ENCODE measurements at regions not wholly inside any gene's neighbourhood (a gene's known extent, or its start where the extent isn't known, plus 50 kb on each side); places are given as distances from the start of the nearest gene placed in this dataset.

- H3K36me3 Mint-ChIP-seq, result no peaks in the 10 kb centered on the region
- H3K4me1 ChIP-seq (ENCODE audit: control insufficient read depth in 1 of 2, insufficient read depth in 2 of 2, low read length in 2 of 2), result no peaks in the 10 kb centered on the region
- no peaks in the 10 kb centered on the region for H3K79me2 ChIP-seq (ENCODE audit: insufficient read depth, low read length)
- peaks cover 0 to 1% (median 0%) of the 10 kb centered on the region in 3 donors for H3K27me3 Mint-ChIP-seq (ENCODE audit: low read depth in 3 of 3)
- H2AFZ ChIP-seq (ENCODE audit: insufficient read depth, low read depth, low read length, poor library complexity, severe bottlenecking), result no peak overlapping the region
- no peak overlapping the region for H3K27ac ChIP-seq (ENCODE audit: low read depth in 1 of 2, low read length in 2 of 2)
- 83% methylated on average over 1 of the region's 1 CpG for WGBS (ENCODE audit: insufficient coverage)
- no peak for TF ChIP-seq CTCF (IDR thresholded peaks at IDR 0.05)
- peaks cover 0 to 7% (median 2%) of the 10 kb centered on the region in 7 donors for H3K9me3 Mint-ChIP-seq
- intact Hi-C loops (cut with micrococcal nuclease), result no loop called here
- no peak for DNase-seq
- H3K4me2 ChIP-seq (replicated peaks; ENCODE audit: extremely low read depth, low read length, poor library complexity, severe bottlenecking), result no peak overlapping the region
- no peaks in the 10 kb centered on the region for H3K36me3 ChIP-seq (replicated peaks in 1 of 2; ENCODE audit: control insufficient read depth in 1 of 2, insufficient read depth in 2 of 2, low read length in 2 of 2)
- no peaks in the 10 kb centered on the region for H3K27me3 ChIP-seq (ENCODE audit: control insufficient read depth in 2 of 2, insufficient read depth in 2 of 2, low read length in 2 of 2)
- H3K4me1 Mint-ChIP-seq, result no peaks in the 10 kb centered on the region
- no peaks in the 10 kb centered on the region for H4K20me1 ChIP-seq (ENCODE audit: insufficient read depth, low read length)
- H3K4me3 Mint-ChIP-seq, result no peak overlapping the region
- no peak overlapping the region for H3K9ac ChIP-seq (ENCODE audit: insufficient read depth, low read length, poor library complexity, severe bottlenecking)
- no peak overlapping the region for H3K27ac Mint-ChIP-seq
- H3K9me3 ChIP-seq (replicated peaks in 1 of 2; ENCODE audit: control insufficient read depth in 1 of 2, insufficient read depth in 1 of 2, low read length in 2 of 2), result peaks cover 0 to 6% of the 10 kb centered on the region in 2 donors
- H3K4me3 ChIP-seq (replicated peaks in 1 of 3; ENCODE audit: low read depth in 2 of 3, low read length in 3 of 3), result no peak overlapping the region
Observed at GRCh38 chr3:82015241-82015640, 253.8 kb upstream of the GBE1 start.

DNA sequence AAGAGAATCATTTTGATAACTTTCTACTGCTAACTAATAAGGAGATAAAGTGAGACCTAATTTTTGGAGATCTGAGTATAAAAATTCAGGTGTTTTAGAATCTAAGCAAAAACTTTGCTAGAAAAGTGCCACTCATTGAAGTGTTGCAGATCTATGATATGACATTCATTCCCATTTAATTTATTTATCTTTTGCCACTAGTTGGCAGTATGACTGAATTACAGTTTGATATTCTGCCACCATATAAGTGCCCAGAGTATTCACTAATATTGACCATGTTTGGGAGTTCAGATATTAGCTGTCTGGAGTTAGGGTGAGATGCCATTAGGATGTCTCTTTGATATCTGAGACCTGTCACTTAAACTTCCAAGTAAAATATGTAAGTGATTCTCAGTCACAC lies 251.3 kb upstream of the GBE1 start:
- Mint-ChIP-seq H3K27ac (no peak overlapping the region), H3K9me3 (peaks cover 0 to 12% (median 4%) of the 10 kb centered on the region in 7 donors), H3K4me1 (no peaks in the 10 kb centered on the region), H3K27me3 (ENCODE audit: low read depth in 3 of 3) (peaks cover 0 to 1% (median 0%) of the 10 kb centered on the region in 3 donors), H3K36me3 (no peaks in the 10 kb centered on the region), H3K4me3 (no peak overlapping the region)
- H3K27me3 ChIP-seq (ENCODE audit: control insufficient read depth in 2 of 2, insufficient read depth in 2 of 2, low read length in 2 of 2), result no peaks in the 10 kb centered on the region
- no peak overlapping the region for H2AFZ ChIP-seq (ENCODE audit: insufficient read depth, low read depth, low read length, poor library complexity, severe bottlenecking)
- no peak overlapping the region for H3K9ac ChIP-seq (ENCODE audit: insufficient read depth, low read length, poor library complexity, severe bottlenecking)
- H3K79me2 ChIP-seq (ENCODE audit: insufficient read depth, low read length), result no peaks in the 10 kb centered on the region
- H3K4me2 ChIP-seq (replicated peaks; ENCODE audit: extremely low read depth, low read length, poor library complexity, severe bottlenecking), result no peak overlapping the region
- H3K27ac ChIP-seq (ENCODE audit: low read depth in 1 of 2, low read length in 2 of 2), result no peak overlapping the region
- no peak overlapping the region for H3K4me3 ChIP-seq (replicated peaks in 1 of 3; ENCODE audit: low read depth in 2 of 3, low read length in 3 of 3)
- no peaks in the 10 kb centered on the region for H3K4me1 ChIP-seq (ENCODE audit: control insufficient read depth in 1 of 2, insufficient read depth in 2 of 2, low read length in 2 of 2)
- peak; percentile 28 for TF ChIP-seq CTCF (IDR thresholded peaks at IDR 0.05)
- intact Hi-C loops (cut with micrococcal nuclease), result no loop called here
- DNase-seq, result no peak
- H4K20me1 ChIP-seq (ENCODE audit: insufficient read depth, low read length), result no peaks in the 10 kb centered on the region
- no peaks in the 10 kb centered on the region for H3K36me3 ChIP-seq (replicated peaks in 1 of 2; ENCODE audit: control insufficient read depth in 1 of 2, insufficient read depth in 2 of 2, low read length in 2 of 2)
- peaks cover 0 to 6% of the 10 kb centered on the region in 2 donors for H3K9me3 ChIP-seq (replicated peaks in 1 of 2; ENCODE audit: control insufficient read depth in 1 of 2, insufficient read depth in 1 of 2, low read length in 2 of 2)

All from CD14-positive monocyte (primary cell).